A549 (cell line): ENCODE measurements at regions not wholly inside any gene's neighbourhood (a gene's known extent, or its start where the extent isn't known, plus 50 kb on each side); places are given as distances from the start of the nearest gene placed in this dataset.

Experiments
- ATAC-seq, 2 experiments: fragments of 200-7000 bp in 1 of 2; fragments of >200 bp in 1 of 2; cut with Nextera tagmentation in 1 of 2; cut with Tn5 transposase in 1 of 2; 3 replicates each; pipeline versions ENCODE4 v1.8.0 to v1.9.1; 2018 to 2020; ENCODE audit warnings: mild to moderate bottlenecking in 1 of 2, moderate library complexity in 1 of 2
- CTCF ChIA-PET: fragments of 300-600 bp; sonication (Branson Sonifier 250); formaldehyde crosslinking; extraction: SDS; loops from one replicate; lab custom pipeline; 2021; ENCODE audit warnings: antibody characterized with exemption, inconsistent platforms; lab: Yijun Ruan, JAX
- POLR2A ChIA-PET: fragments of 350-600 bp; formaldehyde crosslinking; extraction: SDS; loops from one replicate; lab custom pipeline; 2021; ENCODE audit warnings: antibody characterized with exemption, inconsistent platforms; lab: Yijun Ruan, JAX
- DNase-seq, 2 experiments: peaks; one replicate each; pipeline versions ENCODE4 v3.0.0 to v3.0.0-alpha.2; 2011 to 2016; ENCODE audit warnings: low read depth in 1 of 2, low spot score in 1 of 2
- FAIRE-seq: peaks from 2 replicates; lab custom pipeline; 2011; peaks lifted over from hg19 to GRCh38; lab: Jason Lieb, UNC
- H3K27ac ChIP-seq, 2 experiments: fragments of >200 bp; sonication (Bioruptor Twin); formaldehyde crosslinking; 3 replicates each; pipeline ENCODE4 v1.5.1; 2016 to 2017
- H3K4me1 ChIP-seq: fragments of >200 bp; sonication (Bioruptor Twin); formaldehyde crosslinking; 3 replicates; pipeline ENCODE4 v1.6.1; 2016
- H3K4me2 ChIP-seq: fragments of >200 bp; sonication (Bioruptor Twin); formaldehyde crosslinking; 3 replicates; pipeline ENCODE4 v1.6.1; 2016
- H3K4me3 ChIP-seq: fragments of >200 bp; sonication (Bioruptor Twin); formaldehyde crosslinking; 3 replicates; pipeline ENCODE4 v1.5.1; 2016
- H3K9me3 ChIP-seq: fragments of >200 bp; sonication (Bioruptor Twin); formaldehyde crosslinking; 3 replicates; pipeline ENCODE4 v1.6.1; 2016
- BHLHE40 ChIP-seq: IDR thresholded peaks from 2 replicates; pipeline ENCODE4 v1.6.1; 2012; ENCODE audit warnings: low read depth, low read length, inconsistent platforms
- CEBPB ChIP-seq, 2 experiments: fragments of >200 bp in 1 of 2; sonication (Bioruptor Twin) in 1 of 2; formaldehyde crosslinking in 1 of 2; IDR thresholded peaks; 2 replicates each; pipeline ENCODE4 v1.6.1; 2012 to 2016
- CHD4 ChIP-seq: fragments of 200-600 bp; sonication (generic); IDR thresholded peaks from 2 replicates; pipeline ENCODE4 v1.6.1; 2016; ENCODE audit warnings: antibody characterized with exemption, mild to moderate bottlenecking, borderline replicate concordance
- EHF ChIP-seq: fragments of 250-450 bp; sonication (Bioruptor Pico); IDR thresholded peaks from 2 replicates; pipeline ENCODE4 v1.5.0; 2020; ENCODE audit warnings: mild to moderate bottlenecking
- EHMT2 ChIP-seq: fragments of 200-600 bp; sonication (generic); IDR thresholded peaks from 2 replicates; pipeline ENCODE4 v1.6.1; 2016; ENCODE audit warnings: antibody characterized with exemption, low read depth, mild to moderate bottlenecking, moderate library complexity
- FOSL2 ChIP-seq, 2 experiments: fragments of 450-650 bp in 1 of 2; fragments of >200 bp in 1 of 2; sonication (Bioruptor Twin) in 1 of 2; formaldehyde crosslinking; IDR thresholded peaks; 2 replicates each; pipeline versions ENCODE4 v1.5.0 to v1.6.1; 2016 to 2020; ENCODE audit warnings: mild to moderate bottlenecking in 1 of 2, moderate library complexity in 1 of 2
- FOXS1 ChIP-seq: fragments of 250-450 bp; sonication (Bioruptor Pico); IDR thresholded peaks from 2 replicates; pipeline ENCODE4 v1.5.0; 2020; ENCODE audit warnings: mild to moderate bottlenecking, moderate library complexity
- GATA3 ChIP-seq: IDR thresholded peaks from 2 replicates; pipeline ENCODE4 v1.6.1; 2012; ENCODE audit warnings: borderline replicate concordance
- HOXA7 ChIP-seq: fragments of 250-450 bp; sonication (Bioruptor Pico); IDR thresholded peaks from 2 replicates; pipeline ENCODE4 v1.5.0; 2020; ENCODE audit warnings: mild to moderate bottlenecking, moderate library complexity
- HOXB13 ChIP-seq: fragments of 250-450 bp; sonication (Bioruptor Pico); IDR thresholded peaks from 2 replicates; pipeline ENCODE4 v1.5.0; 2020; ENCODE audit warnings: low read depth, mild to moderate bottlenecking, moderate library complexity
- JUN ChIP-seq, 2 experiments: fragments of >200 bp; sonication (Bioruptor Twin); formaldehyde crosslinking; IDR thresholded peaks; 2 replicates in 1 of 2; 3 replicates in 1 of 2; pipeline ENCODE4 v1.6.1; 2016 to 2017
- MAFK ChIP-seq: fragments of 450-650 bp; IDR thresholded peaks from 2 replicates; pipeline ENCODE4 v1.6.1; 2014; ENCODE audit not compliant: partially characterized antibody
- MAZ ChIP-seq: fragments of 150-350 bp; IDR thresholded peaks from 2 replicates; pipeline ENCODE4 v1.6.1; 2014; ENCODE audit warnings: antibody characterized with exemption, low read depth, low read length, borderline replicate concordance
- NFE2L2 ChIP-seq: fragments of 150-350 bp; conservative IDR thresholded peaks from 2 replicates; pipeline ENCODE4 v1.6.1; 2014; ENCODE audit warnings: low read length
- NR3C1 ChIP-seq: fragments of >200 bp; sonication (Bioruptor Twin); formaldehyde crosslinking; IDR thresholded peaks from 3 replicates; pipeline ENCODE4 v1.6.1; 2017
- PHF8 ChIP-seq: fragments of 200-600 bp; sonication (generic); IDR thresholded peaks from 2 replicates; pipeline ENCODE4 v1.6.1; 2016; ENCODE audit warnings: low read depth, mild to moderate bottlenecking, antibody characterized with exemption, moderate library complexity, borderline replicate concordance
- POLR2A ChIP-seq: IDR thresholded peaks from 2 replicates; pipeline ENCODE4 v1.6.1; 2012; ENCODE audit warnings: mild to moderate bottlenecking, low read length
- RAD21 ChIP-seq, 2 experiments: fragments of >200 bp in 1 of 2; sonication (Bioruptor Twin) in 1 of 2; formaldehyde crosslinking in 1 of 2; IDR thresholded peaks in 1 of 2; conservative IDR thresholded peaks in 1 of 2; 2 replicates in 1 of 2; 3 replicates in 1 of 2; pipeline ENCODE4 v1.6.1; 2012 to 2018; ENCODE audit warnings: inconsistent platforms in 1 of 2
- RARB ChIP-seq: fragments of 250-450 bp; sonication (Bioruptor Pico); IDR thresholded peaks from 2 replicates; pipeline ENCODE4 v1.8.0; 2021; ENCODE audit warnings: mild to moderate bottlenecking, moderate library complexity
- RCOR1 ChIP-seq: fragments of 150-350 bp; IDR thresholded peaks from 2 replicates; pipeline ENCODE4 v1.6.1; 2014; ENCODE audit warnings: antibody characterized with exemption, low read length, low read depth
- SMC3 ChIP-seq: fragments of >200 bp; sonication (Bioruptor Twin); formaldehyde crosslinking; IDR thresholded peaks from 3 replicates; pipeline ENCODE4 v1.6.1; 2018; ENCODE audit warnings: inconsistent platforms
- TFCP2L1 ChIP-seq: fragments of 250-450 bp; sonication (Bioruptor Pico); IDR thresholded peaks from 2 replicates; pipeline ENCODE4 v1.5.0; 2021; ENCODE audit warnings: mild to moderate bottlenecking
- ZFP36 ChIP-seq: fragments of 450-650 bp; IDR thresholded peaks from 2 replicates; pipeline ENCODE4 v1.6.1; 2014; ENCODE audit warnings: borderline replicate concordance; ENCODE audit not compliant: partially characterized antibody
- ZNF302 ChIP-seq: fragments of 250-450 bp; sonication (Bioruptor Pico); IDR thresholded peaks from 2 replicates; pipeline ENCODE4 v1.9.0; 2021; ENCODE audit warnings: inconsistent platforms, mild to moderate bottlenecking, moderate library complexity
- ZSCAN20 ChIP-seq: fragments of 250-450 bp; sonication (Bioruptor Pico); IDR thresholded peaks from 2 replicates; pipeline ENCODE4 v1.8.0; 2022; ENCODE audit warnings: mild to moderate bottlenecking, moderate library complexity
- WGBS: methylation state at CpG from one replicate; pipeline ENCODE4 v1.1.6; 2017; ENCODE audit errors: missing lambda C conversion rate; 5-methylcytosine and 5-hydroxymethylcytosine counted together
- TF ChIP-seq, protein P1 (sequence below): fragments of >200 bp; sonication (Bioruptor Twin); formaldehyde crosslinking; IDR thresholded peaks from 2 replicates; pipeline ENCODE4 v1.6.1; 2016
- TF ChIP-seq, protein P2 (sequence below): IDR thresholded peaks from 2 replicates; pipeline ENCODE4 v1.6.1; 2012; ENCODE audit warnings: low read depth, borderline replicate concordance
- TF ChIP-seq, protein P3 (sequence below): fragments of >200 bp; sonication (Bioruptor Twin); formaldehyde crosslinking; IDR thresholded peaks from 3 replicates; pipeline ENCODE4 v1.6.1; 2016
- TF ChIP-seq, protein P4 (sequence below): fragments of 450-650 bp; IDR thresholded peaks from 2 replicates; pipeline ENCODE4 v1.6.1; 2014; ENCODE audit warnings: antibody characterized with exemption
- TF ChIP-seq, protein P5 (sequence below): fragments of 250-450 bp; sonication (Bioruptor Pico); IDR thresholded peaks from 2 replicates; pipeline ENCODE4 v1.5.0; 2020; ENCODE audit warnings: low read depth, mild to moderate bottlenecking, moderate library complexity
- TF ChIP-seq, protein P6 (sequence below): fragments of 150-350 bp; IDR thresholded peaks from 2 replicates; pipeline ENCODE4 v1.6.1; 2014; ENCODE audit warnings: low read depth, mild to moderate bottlenecking, low read length

DNA sequence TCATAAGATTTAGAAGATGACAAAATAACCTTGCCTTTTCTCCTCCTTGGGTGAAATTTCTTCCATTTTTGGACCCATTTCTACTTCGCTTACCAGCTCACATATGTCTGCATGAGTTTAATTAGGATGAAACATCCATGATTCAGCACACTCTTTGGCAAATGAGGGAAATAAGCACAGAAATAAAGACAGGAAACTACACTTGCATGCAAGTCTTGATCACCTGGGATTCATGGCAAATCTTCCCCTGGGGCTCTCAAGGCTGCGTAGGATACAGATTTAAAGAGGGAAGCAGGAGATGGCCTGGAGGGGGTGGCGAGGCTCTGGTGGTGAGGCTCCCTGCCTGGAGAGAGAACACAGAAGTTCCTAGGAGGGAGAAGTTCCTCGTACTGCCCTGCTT is 147.8 kb downstream of the EDN3 start:
- no peak for TF ChIP-seq RAD21 (conservative IDR thresholded peaks at IDR 0.05 in 1 of 2, IDR thresholded peaks at IDR 0.05 in 1 of 2)
- no peak for TF ChIP-seq MAZ
- TF ChIP-seq FOSL2 (IDR thresholded peaks at IDR 0.05), result no peak
- TF ChIP-seq FOSL2 (CRISPR knock-in tag; IDR thresholded peaks at IDR 0.05), result no peak
- TF ChIP-seq EHF, result no peak
- TF ChIP-seq POLR2A, result no peak
- no peak for TF ChIP-seq HOXA7 (CRISPR knock-in tag)
- TF ChIP-seq EHMT2, result no peak
- no peak for TF ChIP-seq TFCP2L1 (CRISPR knock-in tag)
- TF ChIP-seq, protein P1, sequence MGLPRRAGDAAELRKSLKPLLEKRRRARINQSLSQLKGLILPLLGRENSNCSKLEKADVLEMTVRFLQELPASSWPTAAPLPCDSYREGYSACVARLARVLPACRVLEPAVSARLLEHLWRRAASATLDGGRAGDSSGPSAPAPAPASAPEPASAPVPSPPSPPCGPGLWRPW, result no peak
- no peak for TF ChIP-seq ZSCAN20 (CRISPR knock-in tag)
- TF ChIP-seq NR3C1, result no peak
- TF ChIP-seq, protein P2, sequence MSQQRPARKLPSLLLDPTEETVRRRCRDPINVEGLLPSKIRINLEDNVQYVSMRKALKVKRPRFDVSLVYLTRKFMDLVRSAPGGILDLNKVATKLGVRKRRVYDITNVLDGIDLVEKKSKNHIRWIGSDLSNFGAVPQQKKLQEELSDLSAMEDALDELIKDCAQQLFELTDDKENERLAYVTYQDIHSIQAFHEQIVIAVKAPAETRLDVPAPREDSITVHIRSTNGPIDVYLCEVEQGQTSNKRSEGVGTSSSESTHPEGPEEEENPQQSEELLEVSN, result no peak
- TF ChIP-seq ZFP36, result no peak
- TF ChIP-seq NFE2L2, result no peak
- no peak for TF ChIP-seq JUN (IDR thresholded peaks at IDR 0.05)
- TF ChIP-seq ZNF302, result no peak
- TF ChIP-seq, protein P3, sequence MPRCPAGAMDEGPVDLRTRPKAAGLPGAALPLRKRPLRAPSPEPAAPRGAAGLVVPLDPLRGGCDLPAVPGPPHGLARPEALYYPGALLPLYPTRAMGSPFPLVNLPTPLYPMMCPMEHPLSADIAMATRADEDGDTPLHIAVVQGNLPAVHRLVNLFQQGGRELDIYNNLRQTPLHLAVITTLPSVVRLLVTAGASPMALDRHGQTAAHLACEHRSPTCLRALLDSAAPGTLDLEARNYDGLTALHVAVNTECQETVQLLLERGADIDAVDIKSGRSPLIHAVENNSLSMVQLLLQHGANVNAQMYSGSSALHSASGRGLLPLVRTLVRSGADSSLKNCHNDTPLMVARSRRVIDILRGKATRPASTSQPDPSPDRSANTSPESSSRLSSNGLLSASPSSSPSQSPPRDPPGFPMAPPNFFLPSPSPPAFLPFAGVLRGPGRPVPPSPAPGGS, result no peak
- TF ChIP-seq BHLHE40, result no peak
- no peak for TF ChIP-seq SMC3
- FAIRE-seq, result no peak

DNA sequence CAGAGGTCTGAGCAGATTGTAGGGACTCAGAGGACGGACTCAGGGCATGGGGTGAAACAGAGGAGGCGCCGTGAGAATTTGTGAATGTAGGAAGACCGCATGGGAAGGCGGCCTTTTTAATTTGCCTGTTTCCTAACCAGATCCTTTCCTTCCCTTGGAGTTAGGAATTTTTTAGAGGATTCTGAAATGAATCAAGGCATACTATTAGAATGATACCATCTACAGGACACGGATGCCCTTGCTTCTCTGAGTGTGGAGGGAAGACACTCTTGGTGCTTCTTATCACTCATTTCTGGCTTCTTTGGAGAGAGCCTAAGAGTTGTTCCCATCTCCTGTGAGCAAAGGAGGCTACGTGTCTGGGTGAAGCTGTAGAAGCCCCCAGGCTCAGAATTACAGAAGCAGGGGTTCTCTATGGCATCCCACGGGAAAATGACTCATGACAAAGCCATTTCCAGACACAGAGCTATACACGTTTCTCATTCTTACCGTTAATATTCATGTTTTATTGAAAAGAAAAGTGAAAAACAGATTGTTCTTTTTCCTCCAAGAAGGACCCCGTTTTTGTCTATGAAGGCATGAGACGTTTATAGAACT is 148.5 kb downstream of the EDN3 start:
- no peaks in the 10 kb centered on the region for H3K4me1 ChIP-seq
- TF ChIP-seq RARB (CRISPR knock-in tag) (no peak), FOSL2 (IDR thresholded peaks at IDR 0.05) (no peak), FOSL2 (CRISPR knock-in tag; IDR thresholded peaks at IDR 0.05) (no peak), CEBPB (IDR thresholded peaks at IDR 0.05) (no peak), GATA3 (no peak), PHF8 (no peak), MAFK (no peak), MAZ (no peak), TFCP2L1 (CRISPR knock-in tag) (no peak), HOXB13 (CRISPR knock-in tag) (no peak), RCOR1 (no peak), FOXS1 (CRISPR knock-in tag) (no peak), BHLHE40 (no peak), CHD4 (no peak)
- TF ChIP-seq, protein P3, result no peak
- TF ChIP-seq, protein P4, sequence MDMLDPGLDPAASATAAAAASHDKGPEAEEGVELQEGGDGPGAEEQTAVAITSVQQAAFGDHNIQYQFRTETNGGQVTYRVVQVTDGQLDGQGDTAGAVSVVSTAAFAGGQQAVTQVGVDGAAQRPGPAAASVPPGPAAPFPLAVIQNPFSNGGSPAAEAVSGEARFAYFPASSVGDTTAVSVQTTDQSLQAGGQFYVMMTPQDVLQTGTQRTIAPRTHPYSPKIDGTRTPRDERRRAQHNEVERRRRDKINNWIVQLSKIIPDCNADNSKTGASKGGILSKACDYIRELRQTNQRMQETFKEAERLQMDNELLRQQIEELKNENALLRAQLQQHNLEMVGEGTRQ, result no peak
- TF ChIP-seq, protein P5, sequence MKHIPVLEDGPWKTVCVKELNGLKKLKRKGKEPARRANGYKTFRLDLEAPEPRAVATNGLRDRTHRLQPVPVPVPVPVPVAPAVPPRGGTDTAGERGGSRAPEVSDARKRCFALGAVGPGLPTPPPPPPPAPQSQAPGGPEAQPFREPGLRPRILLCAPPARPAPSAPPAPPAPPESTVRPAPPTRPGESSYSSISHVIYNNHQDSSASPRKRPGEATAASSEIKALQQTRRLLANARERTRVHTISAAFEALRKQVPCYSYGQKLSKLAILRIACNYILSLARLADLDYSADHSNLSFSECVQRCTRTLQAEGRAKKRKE, result no peak
- TF ChIP-seq, protein P6, sequence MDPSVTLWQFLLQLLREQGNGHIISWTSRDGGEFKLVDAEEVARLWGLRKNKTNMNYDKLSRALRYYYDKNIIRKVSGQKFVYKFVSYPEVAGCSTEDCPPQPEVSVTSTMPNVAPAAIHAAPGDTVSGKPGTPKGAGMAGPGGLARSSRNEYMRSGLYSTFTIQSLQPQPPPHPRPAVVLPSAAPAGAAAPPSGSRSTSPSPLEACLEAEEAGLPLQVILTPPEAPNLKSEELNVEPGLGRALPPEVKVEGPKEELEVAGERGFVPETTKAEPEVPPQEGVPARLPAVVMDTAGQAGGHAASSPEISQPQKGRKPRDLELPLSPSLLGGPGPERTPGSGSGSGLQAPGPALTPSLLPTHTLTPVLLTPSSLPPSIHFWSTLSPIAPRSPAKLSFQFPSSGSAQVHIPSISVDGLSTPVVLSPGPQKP, result no peak
- POLR2A ChIA-PET, result no interaction called here
- H3K4me2 ChIP-seq, result no peak overlapping the region
- 0 out of 3 replicates have a peak, but pooled peaks cover 3% of the 10 kb centered on the region for H3K9me3 ChIP-seq
- 30% methylated on average over 12 of the region's 12 CpGs for WGBS
- DNase-seq (no peak), ATAC-seq (no peak), FAIRE-seq (no peak)
- H3K27ac ChIP-seq, result no peak overlapping the region
- H3K4me3 ChIP-seq, result no peak overlapping the region
- CTCF ChIA-PET, result interaction anchor here (1.7 to 2.8 kb wide), 3 partner anchors 7 to 47 kb away, joined by 4 to 12 read pairs (median 10); no protein-coding TSS in a partner anchor

More for the DNA sequence above, 147.8 kb downstream of the EDN3 start:
- Histone ChIP-seq H3K27ac (no peak overlapping the region), H3K4me1 (no peaks in the 10 kb centered on the region), H3K4me2 (no peak overlapping the region), H3K4me3 (no peak overlapping the region), H3K9me3 (0 out of 3 replicates have a peak, but pooled peaks cover 3% of the 10 kb centered on the region)
- ChIA-PET CTCF (interaction anchor here (0.9 to 2.8 kb wide), 7 partner anchors 8 to 578 kb away, joined by 3 to 12 read pairs (median 4); no protein-coding TSS in a partner anchor), POLR2A (no interaction called here)
- ATAC-seq, result no peak
- WGBS, result 22% methylated on average over 4 of the region's 4 CpGs
- no peak for DNase-seq
